GM18870 (cell line): ENCODE measurements at regions not wholly inside any gene's neighbourhood (a gene's known extent, or its start where the extent isn't known, plus 50 kb on each side); places are given as distances from the start of the nearest gene placed in this dataset.

Experiments used
- ATAC-seq: cut with Tn5 transposase; IDR thresholded peaks from one replicate; pipeline ENCODE4 v1.9.1; 2021; ENCODE audit warnings: moderate library complexity; ENCODE audit not compliant: unreplicated experiment

GRCh38 chr7:136184719-136185118, 207.6 kb upstream of the MTPN start:
- ATAC-seq, result no peak

GRCh38 chr7:136183981-136184380, 206.8 kb upstream of the MTPN start:
- no peak for ATAC-seq

DNA sequence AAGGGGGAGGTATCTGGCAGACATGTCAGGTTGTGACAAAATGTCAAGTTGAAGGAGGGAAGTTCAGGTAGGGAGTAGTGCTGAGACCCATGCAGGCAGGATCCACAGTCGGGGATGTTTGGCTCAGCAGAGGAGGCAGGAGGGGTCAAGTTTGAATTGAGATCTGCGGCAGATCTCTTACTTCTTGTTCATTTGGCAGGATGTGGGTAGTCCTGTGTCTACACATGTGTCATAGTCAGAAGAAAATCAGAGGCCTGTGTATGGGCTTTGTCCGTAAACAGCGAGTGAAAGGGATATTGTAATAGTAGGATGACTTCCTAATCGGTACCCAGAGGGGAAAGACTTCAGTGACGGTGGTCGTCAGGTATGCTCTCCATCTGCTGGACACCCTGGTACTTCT, 203.8 kb upstream of the MTPN start:
- ATAC-seq, result no peak

DNA sequence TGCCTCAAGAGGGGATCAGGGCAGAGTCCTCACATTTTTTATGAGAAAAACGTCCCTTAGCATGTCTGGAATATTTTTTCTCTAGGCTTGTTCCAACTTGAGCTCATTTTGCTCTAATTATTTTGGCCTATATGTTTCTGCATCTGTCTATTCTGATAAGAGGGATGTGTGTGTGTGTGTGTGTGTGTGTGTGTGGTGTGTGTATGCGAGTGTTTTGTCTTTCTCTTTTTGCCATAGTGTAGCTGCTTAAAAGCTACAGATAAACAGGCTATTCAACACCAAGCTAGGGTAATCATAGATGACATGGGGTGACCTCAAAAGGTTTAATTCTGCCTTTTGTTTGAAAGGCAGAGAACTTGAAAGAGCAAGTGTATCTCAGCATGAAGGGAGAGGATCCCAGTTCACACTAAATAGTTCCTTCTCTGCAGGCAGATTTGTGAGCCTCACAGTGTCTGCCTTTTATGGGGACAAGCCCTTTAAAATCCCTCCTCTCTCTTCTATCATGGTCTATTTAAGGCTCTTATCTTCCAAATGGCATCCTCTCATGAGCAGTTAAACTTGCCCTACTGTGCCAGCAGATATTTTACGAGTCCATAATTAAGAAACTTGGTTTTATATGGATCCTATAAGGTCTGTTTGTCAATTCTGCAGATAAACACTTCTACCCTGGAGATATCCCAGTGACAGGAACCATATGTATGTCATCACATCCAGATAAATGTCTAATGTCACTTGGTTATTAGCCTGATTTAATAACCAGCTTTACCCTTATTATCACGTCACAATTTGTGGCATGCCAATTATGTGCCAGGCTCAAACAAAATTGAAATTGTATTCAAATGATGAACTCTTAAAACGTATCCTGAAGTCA, 202.9 kb upstream of the MTPN start:
- ATAC-seq, result no peak

- ATAC-seq, result no peak
These were observed 202.0 kb upstream of the MTPN start for GRCh38 chr7:136179154-136179553.

GRCh38 chr7:136174477-136175125, 197.4 kb upstream of the MTPN start:
- ATAC-seq, result no peak

DNA sequence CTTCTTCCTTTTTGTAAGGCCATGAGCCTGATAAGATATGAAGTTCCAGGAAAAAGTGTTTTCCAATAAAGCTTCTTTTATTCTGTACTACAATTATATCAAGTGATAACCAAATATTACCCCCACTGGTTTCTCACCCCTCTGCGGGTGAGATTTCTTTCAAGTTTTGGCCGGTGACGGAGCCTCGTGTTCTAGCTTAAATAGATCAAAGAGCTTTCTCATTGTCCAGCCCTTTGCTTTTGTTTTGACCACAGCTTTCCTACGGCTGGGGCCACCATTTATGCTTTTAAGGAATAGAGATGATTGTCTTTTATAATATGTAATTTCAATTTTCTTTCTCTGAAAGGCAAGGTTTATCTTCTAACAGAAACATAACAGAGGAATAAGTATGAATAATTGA, 196.7 kb upstream of the MTPN start:
- ATAC-seq, result no peak

DNA sequence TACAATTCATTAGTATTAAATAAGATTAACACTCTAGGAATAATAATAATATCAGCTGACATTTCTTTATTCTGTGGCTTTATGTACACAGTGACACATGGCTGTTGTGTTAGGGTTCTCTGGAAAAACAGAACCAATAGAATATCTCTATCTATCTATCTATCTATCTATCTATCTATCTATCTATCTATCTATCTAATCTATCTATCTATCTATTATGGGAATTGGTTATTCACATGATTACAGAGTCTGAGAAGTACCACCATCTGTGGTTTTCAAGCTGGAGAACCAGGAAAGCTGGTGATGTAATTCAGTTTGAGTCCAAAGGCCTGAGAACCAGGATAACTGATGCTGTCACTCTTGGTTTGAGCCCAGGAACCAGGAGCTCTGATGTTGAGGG, 194.1 kb upstream of the MTPN start:
- ATAC-seq, result no peak

DNA sequence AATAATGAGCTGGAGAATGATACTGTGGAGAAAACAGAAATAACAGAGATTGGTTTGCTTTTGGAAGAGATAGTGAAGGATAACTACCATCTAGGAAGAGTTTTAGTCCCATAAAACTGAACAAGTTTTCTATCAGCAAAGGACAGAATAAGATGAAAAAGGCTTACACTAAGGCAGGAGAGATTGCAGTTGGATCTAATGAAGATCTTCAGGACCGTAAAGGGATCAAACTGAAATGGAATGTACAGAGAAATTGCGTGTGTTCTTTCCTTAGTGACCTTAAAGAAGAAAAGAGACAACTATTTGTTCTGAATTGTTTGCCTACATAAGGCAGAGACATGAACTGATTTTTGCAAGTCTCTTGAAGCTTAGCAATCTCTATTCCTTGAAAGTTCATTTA, 191.7 kb upstream of the MTPN start:
- no peak for ATAC-seq

- no peak for ATAC-seq
These were observed 190.8 kb upstream of the MTPN start for GRCh38 chr7:136167991-136168390.

GRCh38 chr7:136166521-136166920, 189.4 kb upstream of the MTPN start:
- ATAC-seq, result no peak

GRCh38 chr7:136163340-136163801, 186.2 kb upstream of the MTPN start:
- no peak for ATAC-seq

GRCh38 chr7:136150311-136150710, 173.2 kb upstream of the MTPN start:
- no peak for ATAC-seq

DNA sequence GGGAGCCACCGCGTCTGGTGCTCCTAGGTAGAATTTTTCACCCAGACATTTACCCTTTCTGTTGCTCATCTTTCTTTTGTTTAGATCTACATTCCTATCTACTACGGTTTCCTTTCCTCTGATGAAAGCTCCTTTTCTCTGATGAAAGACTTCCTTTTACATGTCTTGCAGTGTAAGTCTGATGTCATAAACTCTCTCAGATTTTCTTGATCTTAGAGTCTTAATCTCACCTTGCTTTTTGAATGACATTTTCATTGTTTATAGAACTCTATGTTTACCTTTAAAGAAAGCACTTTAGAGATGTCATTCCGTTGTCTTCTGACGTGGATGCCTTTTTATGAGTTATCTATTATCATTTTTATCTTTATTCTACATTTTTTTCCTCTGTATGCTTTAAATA, 171.8 kb upstream of the MTPN start:
- no peak for ATAC-seq

DNA sequence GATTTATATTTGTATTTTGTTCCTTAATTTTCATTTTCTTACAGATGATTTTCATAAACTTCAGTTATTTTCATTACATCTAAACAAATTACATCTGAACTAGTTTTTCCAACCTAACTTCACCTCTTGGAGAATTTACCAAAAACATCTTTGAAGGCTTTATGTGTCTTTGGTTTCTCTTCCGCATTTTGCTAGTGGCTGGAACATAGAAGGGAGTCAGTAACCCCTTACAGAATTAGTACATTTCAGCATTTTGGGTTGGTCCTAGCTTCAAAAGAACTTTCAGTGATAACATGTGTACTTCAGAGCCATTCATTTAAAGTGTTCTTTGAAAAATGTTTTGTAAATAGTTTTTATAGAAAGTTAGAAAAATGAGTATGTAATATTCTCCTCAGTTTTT, 169.8 kb upstream of the MTPN start:
- no peak for ATAC-seq

DNA sequence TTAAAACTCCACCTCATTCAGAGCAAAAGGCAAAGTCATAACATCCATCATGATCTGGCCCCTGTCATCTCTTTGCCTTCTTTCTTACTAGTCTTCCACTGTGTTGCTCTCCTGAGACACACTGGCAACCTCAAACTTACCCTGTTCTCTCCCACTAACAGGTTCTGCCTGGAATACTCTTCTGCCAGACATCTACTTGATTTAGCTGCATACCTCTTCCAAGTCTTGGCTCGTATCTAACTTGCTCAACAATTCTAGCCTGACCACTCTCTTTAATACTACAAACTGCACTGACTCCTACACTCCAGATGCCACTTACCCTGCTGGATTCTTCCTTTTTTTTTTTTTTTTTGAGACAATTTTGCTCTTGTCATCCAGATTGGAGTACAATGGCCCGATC, 167.0 kb upstream of the MTPN start:
- no peak for ATAC-seq

- no peak for ATAC-seq
These were observed 166.1 kb upstream of the MTPN start for GRCh38 chr7:136143271-136143670.

- no peak for ATAC-seq
These were observed 165.4 kb upstream of the MTPN start for GRCh38 chr7:136142583-136142982.

- ATAC-seq, result no peak
These were observed 163.3 kb upstream of the MTPN start for GRCh38 chr7:136140469-136140868.

GRCh38 chr7:136139417-136139816, 162.3 kb upstream of the MTPN start:
- no peak for ATAC-seq

GRCh38 chr7:136138991-136139390, 161.8 kb upstream of the MTPN start:
- ATAC-seq, result no peak

- no peak for ATAC-seq
These were observed 159.8 kb upstream of the MTPN start for GRCh38 chr7:136136906-136137454.
